ENCODE measurements at regions not wholly inside any gene's neighbourhood (a gene's known extent, or its start where the extent isn't known, plus 50 kb on each side); places are given as distances from the start of the nearest gene placed in this dataset.

DNA sequence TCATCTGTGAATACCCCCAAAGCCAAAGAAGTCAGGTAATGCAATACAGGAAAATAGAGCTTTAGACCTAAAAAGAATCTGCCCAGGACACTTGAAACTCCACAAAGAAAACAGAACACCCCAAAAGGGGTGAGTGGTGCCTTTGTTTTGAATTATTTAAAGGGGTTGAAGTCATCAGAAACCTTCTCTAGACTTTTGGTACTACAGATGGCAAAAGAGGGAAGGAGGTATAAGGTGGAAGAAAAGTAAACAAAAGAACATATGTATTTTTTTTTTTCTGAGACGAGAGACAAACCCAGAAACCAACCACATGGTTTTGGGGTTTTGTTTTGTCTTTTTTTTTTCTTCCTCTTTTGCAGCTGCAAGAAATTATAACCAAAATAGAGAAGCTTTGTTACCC, 1477.8 kb downstream of the C4orf33 start:
- Mint-ChIP-seq H3K4me3 (no peak overlapping the region), H3K36me3 (ENCODE audit: insufficient read depth) (no peaks in the 10 kb centered on the region), H3K9me3 (peaks cover 7 to 22% of the 10 kb centered on the region in 2 donors), H3K27me3 (no peaks in the 10 kb centered on the region), H3K4me1 (ENCODE audit: low read depth in 2 of 2) (no peaks in the 10 kb centered on the region), H3K27ac (no peak overlapping the region)
- ATAC-seq (replicated peaks) (no peak), DNase-seq (no peak)

- no peak for ATAC-seq (replicated peaks)
- H3K27ac Mint-ChIP-seq: no peak overlapping the region
- H3K4me1 Mint-ChIP-seq (ENCODE audit: low read depth in 2 of 2): no peaks in the 10 kb centered on the region
- peaks cover 7 to 25% of the 10 kb centered on the region in 2 donors for H3K9me3 Mint-ChIP-seq
- no peak for DNase-seq
- no peaks in the 10 kb centered on the region for H3K36me3 Mint-ChIP-seq (ENCODE audit: insufficient read depth)
- H3K4me3 Mint-ChIP-seq: no peak overlapping the region
- no peaks in the 10 kb centered on the region for H3K27me3 Mint-ChIP-seq
Observed at GRCh38 chr4:130574215-130574614, 1478.3 kb downstream of the C4orf33 start.

DNA sequence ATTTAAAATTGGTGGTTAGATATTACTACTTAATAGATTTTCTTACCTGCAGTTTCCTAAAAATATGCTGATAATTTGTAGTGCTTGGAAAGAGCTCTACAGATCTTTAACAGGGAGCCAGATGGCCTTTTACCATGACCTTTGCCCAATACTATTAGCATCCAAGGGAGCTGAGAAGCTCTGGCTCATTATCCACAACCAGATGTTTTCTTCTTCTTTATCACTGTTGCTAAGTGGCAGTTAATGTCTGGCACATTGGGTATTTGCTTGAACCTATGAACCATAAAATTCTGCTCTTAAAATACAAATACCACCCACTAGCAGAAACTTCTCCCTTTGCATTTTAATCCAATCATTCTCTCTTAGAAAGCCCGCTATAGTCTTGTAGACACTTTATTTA, 1480.3 kb downstream of the C4orf33 start:
- ATAC-seq (replicated peaks): no peak
- peaks cover 7 to 25% of the 10 kb centered on the region in 2 donors for H3K9me3 Mint-ChIP-seq
- H3K27me3 Mint-ChIP-seq: no peaks in the 10 kb centered on the region

DNA sequence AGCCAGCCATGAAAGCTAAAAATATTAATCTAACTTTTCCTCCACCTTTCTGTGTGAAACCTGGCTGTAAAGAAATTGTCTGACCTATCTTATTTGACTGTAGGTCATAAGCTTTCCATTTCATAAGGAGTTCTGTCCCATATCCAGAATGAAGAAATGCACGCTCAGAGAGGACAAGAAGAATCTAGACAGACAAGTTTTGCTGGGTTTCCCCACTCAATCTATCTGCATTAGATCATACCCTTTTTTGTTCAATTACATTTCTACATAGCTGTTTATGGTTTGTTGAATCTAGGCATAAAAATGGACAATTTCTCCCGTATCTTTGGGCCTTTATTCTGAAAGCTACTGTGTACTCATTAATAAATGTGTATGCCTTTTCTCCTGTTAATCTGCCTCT, 1495.1 kb downstream of the C4orf33 start:
- Mint-ChIP-seq H3K4me3 (no peak overlapping the region), H3K4me1 (ENCODE audit: low read depth in 2 of 2) (no peaks in the 10 kb centered on the region), H3K27me3 (no peaks in the 10 kb centered on the region)

More for the DNA sequence above, 1480.3 kb downstream of the C4orf33 start:
- DNase-seq: no peak
- no peak overlapping the region for H3K4me3 Mint-ChIP-seq
- no peaks in the 10 kb centered on the region for H3K4me1 Mint-ChIP-seq (ENCODE audit: low read depth in 2 of 2)
- H3K27ac Mint-ChIP-seq: no peak overlapping the region
- peaks cover 3% of the 10 kb centered on the region for H3K36me3 Mint-ChIP-seq (ENCODE audit: insufficient read depth)

GRCh38 chr4:130600706-130601105, 1504.8 kb downstream of the C4orf33 start:
- H3K9me3 Mint-ChIP-seq: peaks cover 10 to 11% of the 10 kb centered on the region in 2 donors
- no peak overlapping the region for H3K27ac Mint-ChIP-seq
- ATAC-seq (replicated peaks) (no peak), DNase-seq (no peak)
- no peaks in the 10 kb centered on the region for H3K27me3 Mint-ChIP-seq
- H3K4me1 Mint-ChIP-seq (ENCODE audit: low read depth in 2 of 2): no peaks in the 10 kb centered on the region
- no peaks in the 10 kb centered on the region for H3K36me3 Mint-ChIP-seq (ENCODE audit: insufficient read depth)
- H3K4me3 Mint-ChIP-seq: no peak overlapping the region

More for the DNA sequence above, 1495.1 kb downstream of the C4orf33 start:
- ATAC-seq (replicated peaks): no peak
- Mint-ChIP-seq H3K27ac (no peak overlapping the region), H3K36me3 (ENCODE audit: insufficient read depth) (peaks cover 3% of the 10 kb centered on the region), H3K9me3 (peaks cover 0 to 4% of the 10 kb centered on the region in 2 donors)
- no peak for DNase-seq

GRCh38 chr4:130603043-130603442, 1507.1 kb downstream of the C4orf33 start:
- Mint-ChIP-seq H3K4me3 (no peak overlapping the region), H3K9me3 (peaks cover 10 to 17% of the 10 kb centered on the region in 2 donors), H3K4me1 (ENCODE audit: low read depth in 2 of 2) (no peaks in the 10 kb centered on the region), H3K27ac (no peak overlapping the region), H3K36me3 (ENCODE audit: insufficient read depth) (no peaks in the 10 kb centered on the region), H3K27me3 (no peaks in the 10 kb centered on the region)
- no peak for DNase-seq
- no peak for ATAC-seq (replicated peaks)

GRCh38 chr4:130608121-130608520, 1512.2 kb downstream of the C4orf33 start:
- no peak overlapping the region for H3K4me3 Mint-ChIP-seq
- no peaks in the 10 kb centered on the region for H3K4me1 Mint-ChIP-seq (ENCODE audit: low read depth in 2 of 2)
- H3K9me3 Mint-ChIP-seq: peaks cover 3 to 7% of the 10 kb centered on the region in 2 donors
- H3K27ac Mint-ChIP-seq: no peak overlapping the region
- DNase-seq (no peak), ATAC-seq (replicated peaks) (no peak)
- no peaks in the 10 kb centered on the region for H3K27me3 Mint-ChIP-seq
- no peaks in the 10 kb centered on the region for H3K36me3 Mint-ChIP-seq (ENCODE audit: insufficient read depth)

GRCh38 chr4:130628531-130628930, 1532.6 kb downstream of the C4orf33 start:
- Mint-ChIP-seq H3K4me1 (ENCODE audit: low read depth in 2 of 2) (no peaks in the 10 kb centered on the region), H3K36me3 (ENCODE audit: insufficient read depth) (no peaks in the 10 kb centered on the region), H3K27me3 (no peaks in the 10 kb centered on the region), H3K27ac (no peak overlapping the region), H3K9me3 (peaks cover 2 to 17% of the 10 kb centered on the region in 2 donors), H3K4me3 (no peak overlapping the region)
- ATAC-seq (replicated peaks) (no peak), DNase-seq (no peak)

DNA sequence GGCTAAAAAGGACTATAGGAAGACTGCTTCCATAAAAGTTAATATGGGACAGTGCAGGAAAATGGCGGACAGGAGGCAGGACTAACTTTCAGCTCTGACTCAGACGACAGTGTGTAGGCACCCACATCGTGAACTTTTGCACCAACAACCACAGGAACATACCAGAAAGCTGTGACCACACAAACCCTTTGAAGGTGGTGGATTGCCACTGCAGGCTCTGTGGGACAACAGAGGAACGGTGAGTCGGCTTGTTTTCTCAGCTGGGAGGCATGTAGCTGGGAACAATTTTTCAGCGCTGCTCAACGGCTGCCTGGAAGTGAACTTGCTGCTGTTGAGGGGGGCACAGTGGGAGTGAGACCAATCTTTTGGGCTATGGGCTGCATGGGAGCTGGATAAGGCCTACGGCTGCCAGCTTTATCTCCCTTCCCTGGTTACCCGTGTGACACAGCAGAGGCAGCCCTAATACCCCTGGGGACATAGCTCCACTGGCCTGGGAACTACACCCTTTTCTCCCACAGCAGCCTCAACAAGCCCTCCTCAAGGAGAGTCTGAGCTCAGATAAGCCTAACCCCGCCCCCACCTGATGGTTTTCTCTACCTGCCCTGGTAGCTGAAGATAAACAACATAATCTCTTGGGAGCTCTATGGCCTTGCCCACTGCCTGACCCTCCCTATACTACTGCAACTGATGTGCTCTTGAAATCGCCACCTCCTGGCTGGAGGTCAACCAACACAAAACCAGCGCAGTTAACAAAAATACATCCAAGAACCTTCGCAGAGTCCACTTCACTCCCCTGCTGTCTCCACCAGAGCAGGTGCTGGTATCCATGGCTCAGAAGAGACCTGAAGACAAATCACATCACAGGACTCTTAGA, 1537.0 kb downstream of the C4orf33 start:
- no peaks in the 10 kb centered on the region for H3K4me1 Mint-ChIP-seq (ENCODE audit: low read depth in 2 of 2)
- DNase-seq (no peak), ATAC-seq (replicated peaks) (no peak)
- no peak overlapping the region for H3K4me3 Mint-ChIP-seq
- no peak overlapping the region for H3K27ac Mint-ChIP-seq
- peaks cover 6 to 13% of the 10 kb centered on the region in 2 donors for H3K9me3 Mint-ChIP-seq
- H3K36me3 Mint-ChIP-seq (ENCODE audit: insufficient read depth): no peaks in the 10 kb centered on the region
- H3K27me3 Mint-ChIP-seq: no peaks in the 10 kb centered on the region

DNA sequence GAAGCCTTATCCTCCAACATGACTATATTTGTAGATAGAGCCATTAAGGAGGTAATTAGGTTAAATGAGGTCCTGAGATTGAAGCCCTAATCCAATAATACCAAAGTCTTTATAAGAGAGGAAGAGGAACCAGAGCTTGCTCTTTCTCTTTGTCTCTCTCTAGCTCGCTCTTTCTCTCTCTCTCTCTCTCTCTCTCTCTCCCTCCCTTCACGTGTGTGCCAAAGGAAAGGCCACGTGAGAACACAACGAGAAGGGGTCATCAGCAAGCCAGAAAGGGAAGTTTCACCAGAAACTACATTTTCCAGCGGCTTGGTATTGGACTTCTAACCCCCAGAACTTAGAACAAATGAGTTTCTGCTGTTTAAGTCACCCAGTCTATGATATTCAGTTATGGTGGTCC, 1540.5 kb downstream of the C4orf33 start:
- H3K4me3 Mint-ChIP-seq: no peak overlapping the region
- H3K9me3 Mint-ChIP-seq: peaks cover 6 to 13% of the 10 kb centered on the region in 2 donors
- DNase-seq (no peak), ATAC-seq (replicated peaks) (no peak)
- no peaks in the 10 kb centered on the region for H3K36me3 Mint-ChIP-seq (ENCODE audit: insufficient read depth)
- no peaks in the 10 kb centered on the region for H3K4me1 Mint-ChIP-seq (ENCODE audit: low read depth in 2 of 2)
- no peak overlapping the region for H3K27ac Mint-ChIP-seq
- H3K27me3 Mint-ChIP-seq: no peaks in the 10 kb centered on the region

GRCh38 chr4:130640592-130640991, 1544.6 kb downstream of the C4orf33 start:
- no peaks in the 10 kb centered on the region for H3K36me3 Mint-ChIP-seq (ENCODE audit: insufficient read depth)
- H3K4me1 Mint-ChIP-seq (ENCODE audit: low read depth in 2 of 2): no peaks in the 10 kb centered on the region
- ATAC-seq (replicated peaks) (no peak), DNase-seq (no peak)
- no peak overlapping the region for H3K4me3 Mint-ChIP-seq
- H3K27ac Mint-ChIP-seq: no peak overlapping the region
- H3K27me3 Mint-ChIP-seq: no peaks in the 10 kb centered on the region
- peaks cover 0 to 4% of the 10 kb centered on the region in 2 donors for H3K9me3 Mint-ChIP-seq

- no peak for ATAC-seq (replicated peaks)
Observed at GRCh38 chr4:130646886-130647285, 1550.9 kb downstream of the C4orf33 start.

GRCh38 chr4:130648570-130648969, 1552.6 kb downstream of the C4orf33 start:
- ATAC-seq (replicated peaks) (no peak), DNase-seq (no peak)
- H3K27me3 Mint-ChIP-seq: no peaks in the 10 kb centered on the region

More at GRCh38 chr4:130646886-130647285, 1550.9 kb downstream of the C4orf33 start:
- H3K27ac Mint-ChIP-seq: no peak overlapping the region
- DNase-seq: no peak
- H3K36me3 Mint-ChIP-seq (ENCODE audit: insufficient read depth): no peaks in the 10 kb centered on the region
- H3K9me3 Mint-ChIP-seq: peaks cover 2 to 12% of the 10 kb centered on the region in 2 donors
- no peak overlapping the region for H3K4me3 Mint-ChIP-seq
- H3K4me1 Mint-ChIP-seq (ENCODE audit: low read depth in 2 of 2): no peaks in the 10 kb centered on the region
- H3K27me3 Mint-ChIP-seq: no peaks in the 10 kb centered on the region

GRCh38 chr4:130653842-130654241, 1557.9 kb downstream of the C4orf33 start:
- DNase-seq: no peak
- Mint-ChIP-seq H3K9me3 (peaks cover 8 to 37% of the 10 kb centered on the region in 2 donors), H3K4me1 (ENCODE audit: low read depth in 2 of 2) (no peaks in the 10 kb centered on the region), H3K27me3 (no peaks in the 10 kb centered on the region), H3K4me3 (no peak overlapping the region), H3K36me3 (ENCODE audit: insufficient read depth) (peaks cover 2% of the 10 kb centered on the region), H3K27ac (no peak overlapping the region)
- ATAC-seq (replicated peaks): no peak

More at GRCh38 chr4:130648570-130648969, 1552.6 kb downstream of the C4orf33 start:
- Mint-ChIP-seq H3K4me1 (ENCODE audit: low read depth in 2 of 2) (no peaks in the 10 kb centered on the region), H3K36me3 (ENCODE audit: insufficient read depth) (peaks cover 2% of the 10 kb centered on the region), H3K4me3 (no peak overlapping the region), H3K27ac (no peak overlapping the region), H3K9me3 (peaks cover 2 to 27% of the 10 kb centered on the region in 2 donors)

Measured in effector memory CD8-positive, alpha-beta T cell (primary cell).